ENCODE measurements at regions not wholly inside any gene's neighbourhood (a gene's known extent, or its start where the extent isn't known, plus 50 kb on each side); places are given as distances from the start of the nearest gene placed in this dataset.

DNA sequence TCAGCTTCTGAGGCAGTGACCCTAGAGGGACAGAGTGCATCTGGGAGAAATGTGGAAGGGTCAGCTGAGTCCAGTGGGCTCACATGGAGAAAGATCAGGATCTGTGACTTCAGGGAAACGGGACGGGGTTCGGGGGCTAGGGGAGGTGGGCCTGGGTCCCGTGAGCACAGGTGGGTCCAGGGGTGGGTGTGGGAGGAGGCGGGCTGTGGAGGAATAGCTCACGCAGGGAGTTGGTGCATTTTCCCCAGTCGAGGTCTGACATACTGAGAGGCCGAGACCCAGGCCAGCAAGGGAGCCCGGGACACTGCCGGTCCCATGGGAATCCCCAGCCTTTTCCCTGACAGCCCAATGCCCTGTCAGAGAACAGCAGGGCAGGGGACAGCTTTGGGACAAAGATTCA, 93.1 kb downstream of the TNFAIP2 start:
- TF ChIP-seq CTCF (IDR thresholded peaks at IDR 0.05) (no peak), EP300 (IDR thresholded peaks at IDR 0.05) (no peak)
